ENCODE measurements at regions not wholly inside any gene's neighbourhood (a gene's known extent, or its start where the extent isn't known, plus 50 kb on each side); places are given as distances from the start of the nearest gene placed in this dataset.
"Not testable (repeated sequence)": the region's sequence is repeated elsewhere in the genome, so short reads cannot be mapped to it uniquely, and the experiment has no call there.

DNA sequence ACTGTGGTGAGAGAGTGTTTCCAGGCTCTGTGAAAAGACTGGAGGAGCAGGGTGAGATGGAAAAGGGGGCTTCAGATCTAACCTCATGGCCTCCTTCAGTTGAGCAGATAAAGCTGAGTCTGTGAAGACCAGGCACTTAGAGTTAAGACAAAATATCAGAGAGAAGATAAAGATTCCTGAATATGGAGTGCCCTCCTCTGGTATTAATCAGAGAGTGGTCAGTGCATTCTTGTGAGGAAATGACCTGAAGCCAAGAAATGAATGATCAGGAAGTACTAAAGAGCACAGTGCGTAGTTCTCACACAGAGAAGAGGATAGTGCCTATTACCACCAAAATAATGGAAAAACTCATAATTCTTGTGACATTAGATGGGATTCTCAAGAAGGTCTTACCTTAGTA is 1417.0 kb upstream of the ACO1 start:
- DNase-seq, result peak; percentile 58

GRCh38 chr9:30970186-30970585 is 1414.3 kb upstream of the ACO1 start:
- no peak for DNase-seq

DNA sequence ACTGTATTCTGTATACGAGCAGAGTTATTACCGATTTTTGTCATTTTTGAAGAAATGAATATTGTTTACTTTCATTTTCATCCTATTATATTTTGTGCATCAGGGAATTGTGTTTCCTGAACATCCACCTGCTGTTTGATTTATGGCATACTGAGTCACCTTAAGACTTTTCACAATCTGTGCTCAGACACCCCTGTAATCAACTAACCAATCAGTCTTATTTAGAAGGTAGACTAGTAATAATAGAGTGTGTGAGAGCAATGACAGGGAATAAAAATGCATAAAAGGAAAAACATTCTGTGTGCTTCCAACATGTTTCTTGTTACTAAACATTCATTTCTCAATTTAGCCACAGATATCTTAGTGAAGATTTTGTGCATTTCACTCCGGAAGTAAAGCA is 1413.6 kb upstream of the ACO1 start:
- DNase-seq, result peak; percentile 6

GRCh38 chr9:30972654-30973053 is 1411.8 kb upstream of the ACO1 start:
- no peak for DNase-seq

- DNase-seq, result no peak
Measured at GRCh38 chr9:30977965-30978364, 1406.5 kb upstream of the ACO1 start.

GRCh38 chr9:30982301-30982700 is 1402.1 kb upstream of the ACO1 start:
- DNase-seq, result no peak

- DNase-seq, result no peak
Measured at GRCh38 chr9:30995956-30996738, 1388.3 kb upstream of the ACO1 start.

DNA sequence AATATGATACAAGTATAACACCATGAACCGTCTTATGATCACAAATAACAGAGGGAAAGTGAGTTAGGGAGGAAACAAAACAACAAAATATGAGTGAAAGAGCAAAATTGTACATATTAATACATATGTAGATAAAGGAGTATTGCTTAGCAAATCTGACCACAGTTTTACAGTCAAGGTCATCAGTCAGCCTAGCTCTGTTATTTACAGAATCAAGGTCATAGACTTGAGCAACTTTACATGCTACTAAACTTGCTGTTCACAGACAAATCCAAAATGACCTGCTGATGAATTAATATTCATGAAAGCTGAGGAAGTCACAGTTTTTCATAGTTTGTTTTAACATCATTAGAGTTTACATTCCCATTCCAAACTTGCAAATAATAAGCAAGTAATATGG is 1387.7 kb upstream of the ACO1 start:
- DNase-seq, result no peak

GRCh38 chr9:30997291-30997690 is 1387.2 kb upstream of the ACO1 start:
- no peak for DNase-seq

GRCh38 chr9:31005086-31005665 is 1379.3 kb upstream of the ACO1 start:
- no peak for DNase-seq

DNA sequence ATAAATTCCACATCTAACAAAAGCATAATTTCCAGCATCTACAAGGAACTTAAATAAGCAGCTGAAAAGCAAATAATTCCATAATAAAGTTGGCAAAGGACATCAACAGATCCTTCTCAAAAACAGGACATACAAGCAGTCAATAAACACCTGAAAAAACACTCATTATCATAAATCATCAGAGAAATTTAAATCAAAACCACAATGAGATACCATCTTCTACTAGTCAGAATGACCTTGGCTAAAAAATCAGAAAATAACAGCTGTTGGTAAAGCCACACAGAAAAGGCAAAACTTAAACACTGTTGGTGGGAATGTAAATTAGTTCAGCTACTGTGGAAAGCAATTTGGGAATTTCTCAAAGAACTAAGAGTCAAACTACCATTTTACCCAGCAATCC is 1371.1 kb upstream of the ACO1 start:
- DNase-seq, result no peak

- DNase-seq, result no peak
Measured at GRCh38 chr9:31023847-31024246, 1360.6 kb upstream of the ACO1 start.

- DNase-seq, result no peak
Measured at GRCh38 chr9:31027678-31028077, 1356.8 kb upstream of the ACO1 start.

- no peak for DNase-seq
Measured at GRCh38 chr9:31028137-31028536, 1356.3 kb upstream of the ACO1 start.

GRCh38 chr9:31030741-31031202 is 1353.7 kb upstream of the ACO1 start:
- no peak for DNase-seq

DNA sequence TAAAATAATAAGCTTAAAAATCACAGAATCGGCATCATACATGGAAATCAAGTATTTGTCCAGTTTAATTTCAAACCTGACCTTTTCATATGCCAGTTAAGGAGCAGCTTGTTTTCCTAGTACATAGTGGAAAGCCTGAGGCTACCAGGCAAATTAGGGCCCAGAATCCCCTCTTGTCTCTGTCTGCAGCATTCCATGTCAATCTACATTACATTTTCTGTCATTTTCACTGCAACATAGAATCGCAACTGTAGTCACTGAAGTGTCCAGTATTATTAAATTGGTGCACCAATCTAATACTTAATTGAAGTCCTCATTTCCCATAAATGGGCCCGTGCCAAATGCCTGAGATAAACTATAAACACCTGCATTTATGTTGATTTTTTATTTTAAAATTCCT is 1352.2 kb upstream of the ACO1 start:
- DNase-seq, result no peak

DNA sequence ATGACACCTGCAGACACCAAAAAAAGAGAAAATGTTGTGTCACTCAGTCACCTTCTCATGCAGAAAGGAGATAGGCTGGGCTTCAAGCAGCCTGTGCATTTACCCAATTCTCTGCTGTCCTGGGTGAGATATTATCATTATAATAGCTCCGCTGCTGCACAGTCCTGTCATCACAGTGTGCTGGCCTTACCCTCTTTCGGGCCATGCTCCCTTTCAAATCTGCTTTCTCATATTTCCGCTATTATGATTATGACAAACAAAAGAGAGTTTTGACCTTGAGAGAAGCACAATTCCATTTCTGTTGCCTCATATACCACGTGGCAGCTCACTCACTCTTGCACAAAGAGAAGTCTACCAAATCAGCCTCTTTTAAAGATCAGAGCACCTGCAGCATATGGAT is 1350.1 kb upstream of the ACO1 start:
- DNase-seq, result no peak

- DNase-seq, result no peak
Measured at GRCh38 chr9:31040564-31040963, 1343.9 kb upstream of the ACO1 start.

GRCh38 chr9:31045810-31046209 is 1338.6 kb upstream of the ACO1 start:
- no peak for DNase-seq

- DNase-seq, result not testable (repeated sequence)
Measured at GRCh38 chr9:31061592-31061991, 1322.9 kb upstream of the ACO1 start.

GRCh38 chr9:31065691-31066090 is 1318.8 kb upstream of the ACO1 start:
- no peak for DNase-seq

DNA sequence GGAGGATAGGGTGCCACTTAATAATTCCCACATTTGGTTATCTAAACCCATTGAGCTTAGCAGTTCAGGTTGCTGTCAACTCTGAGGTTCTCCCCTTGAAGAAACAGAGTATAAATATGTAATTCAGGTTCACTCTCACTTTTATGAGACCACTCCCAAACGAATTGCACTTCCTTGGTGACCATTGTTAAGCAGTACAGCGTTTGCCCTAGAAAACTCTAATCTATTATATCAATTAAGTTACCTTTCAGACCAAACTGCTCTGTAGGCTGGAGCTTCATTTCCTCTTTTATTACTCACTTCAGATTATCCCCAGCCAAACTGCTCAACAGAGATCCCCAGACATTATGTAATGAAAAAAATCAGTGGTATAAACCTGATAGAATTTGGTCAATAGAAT is 1317.0 kb upstream of the ACO1 start:
- DNase-seq, result no peak

- DNase-seq, result no peak
Measured at GRCh38 chr9:31071606-31072286, 1312.7 kb upstream of the ACO1 start.

DNA sequence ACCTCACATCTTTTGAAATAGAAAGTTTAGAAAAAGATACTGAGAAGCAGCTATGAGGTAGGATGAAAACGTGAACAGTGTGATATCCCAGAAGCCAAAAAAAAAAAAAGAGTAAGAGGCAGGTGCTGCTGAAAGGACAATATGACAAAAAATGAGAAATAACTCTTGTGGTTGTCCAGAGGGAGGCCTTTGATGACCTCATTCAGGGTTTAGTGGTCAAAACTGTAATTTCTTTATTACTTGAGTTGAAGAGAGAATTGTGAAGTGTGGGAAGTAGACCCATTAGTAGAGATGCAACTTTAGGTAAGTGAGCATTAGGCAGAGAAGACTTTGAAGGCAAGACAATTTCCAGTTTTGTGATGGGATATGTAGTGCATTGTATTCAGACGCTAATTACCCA is 1306.3 kb upstream of the ACO1 start:
- DNase-seq, result peak; percentile 7
